Activated CD4-positive, alpha-beta T cell treated with anti-CD3 and anti-CD28 coated beads, Interleukin-2, amount 50 U/mL, for 4 hours (primary cell): ENCODE measurements at regions not wholly inside any gene's neighbourhood (a gene's known extent, or its start where the extent isn't known, plus 50 kb on each side); places are given as distances from the start of the nearest gene placed in this dataset.

Experiments
- DNase-seq, 2 experiments: peaks; one replicate each; pipeline ENCODE4 v3.0.0-alpha.2; 2020

- DNase-seq = no peak
Observed at GRCh38 chr12:13745111-13745860, 236.1 kb downstream of the GRIN2B start.

GRCh38 chr12:13744561-13744960 lies 236.8 kb downstream of the GRIN2B start:
- DNase-seq = no peak

GRCh38 chr12:13740149-13740545 lies 241.3 kb downstream of the GRIN2B start:
- DNase-seq = no peak

GRCh38 chr12:13735734-13736133 lies 245.7 kb downstream of the GRIN2B start:
- no peak for DNase-seq

- no peak for DNase-seq
Observed at GRCh38 chr12:13734584-13735152, 246.7 kb downstream of the GRIN2B start.

GRCh38 chr12:13727707-13728195 lies 253.7 kb downstream of the GRIN2B start:
- DNase-seq = no peak

- no peak for DNase-seq
Observed at GRCh38 chr12:13725049-13725448, 256.4 kb downstream of the GRIN2B start.

- no peak for DNase-seq
Observed at GRCh38 chr12:13724136-13724535, 257.3 kb downstream of the GRIN2B start.

GRCh38 chr12:13719986-13720385 lies 261.4 kb downstream of the GRIN2B start:
- no peak for DNase-seq

GRCh38 chr12:13718271-13718670 lies 263.1 kb downstream of the GRIN2B start:
- no peak for DNase-seq

- no peak for DNase-seq
Observed at GRCh38 chr12:13716119-13716518, 265.3 kb downstream of the GRIN2B start.

- no peak for DNase-seq
Observed at GRCh38 chr12:13713556-13714410, 267.6 kb downstream of the GRIN2B start.

GRCh38 chr12:13707829-13708228 lies 273.6 kb downstream of the GRIN2B start:
- no peak for DNase-seq

GRCh38 chr12:13702381-13702780 lies 279.0 kb downstream of the GRIN2B start:
- DNase-seq = no peak

- no peak for DNase-seq
Observed at GRCh38 chr12:13701502-13701901, 279.9 kb downstream of the GRIN2B start.

- no peak for DNase-seq
Observed at GRCh38 chr12:13697973-13698372, 283.4 kb downstream of the GRIN2B start.

- no peak for DNase-seq
Observed at GRCh38 chr12:13695781-13696180, 285.6 kb downstream of the GRIN2B start.

- DNase-seq = no peak
Observed at GRCh38 chr12:13692332-13692731, 289.1 kb downstream of the GRIN2B start.

GRCh38 chr12:13691598-13691997 lies 289.8 kb downstream of the GRIN2B start:
- DNase-seq = no peak

GRCh38 chr12:13687633-13688032 lies 293.8 kb downstream of the GRIN2B start:
- no peak for DNase-seq

- DNase-seq = no peak
Observed at GRCh38 chr12:13686260-13686659, 295.1 kb downstream of the GRIN2B start.

- DNase-seq = no peak
Observed at GRCh38 chr12:13680916-13681315, 300.5 kb downstream of the GRIN2B start.

GRCh38 chr12:13676880-13677279 lies 304.5 kb downstream of the GRIN2B start:
- no peak for DNase-seq
